BLaER1 (cell line): ENCODE measurements at regions not wholly inside any gene's neighbourhood (a gene's known extent, or its start where the extent isn't known, plus 50 kb on each side); places are given as distances from the start of the nearest gene placed in this dataset.

ENCODE experiments used
- H3K27ac ChIP-seq: shearing (Covaris generic); formaldehyde crosslinking; 2 replicates; pipeline ENCODE4 v1.8.1; 2022
- H3K27me3 ChIP-seq: shearing (Covaris generic); formaldehyde crosslinking; 2 replicates; pipeline ENCODE4 v1.8.1; 2022
- H3K36me3 ChIP-seq: shearing (Covaris generic); formaldehyde crosslinking; 2 replicates; pipeline ENCODE4 v1.8.1; 2022
- H3K4me1 ChIP-seq: shearing (Covaris generic); formaldehyde crosslinking; 2 replicates; pipeline ENCODE4 v1.8.1; 2022
- H3K4me2 ChIP-seq: shearing (Covaris generic); formaldehyde crosslinking; 2 replicates; pipeline ENCODE4 v1.8.1; 2022
- H3K4me3 ChIP-seq: shearing (Covaris generic); formaldehyde crosslinking; 2 replicates; pipeline ENCODE4 v1.8.1; 2022
- H3K9ac ChIP-seq: shearing (Covaris generic); formaldehyde crosslinking; 2 replicates; pipeline ENCODE4 v1.8.1; 2022
- H3K9me3 ChIP-seq: shearing (Covaris generic); formaldehyde crosslinking; 2 replicates; pipeline ENCODE4 v1.8.1; 2022
- H4K20me1 ChIP-seq: shearing (Covaris generic); formaldehyde crosslinking; 2 replicates; pipeline ENCODE4 v1.8.1; 2022
- Cebpa-rat ChIP-seq: shearing (Covaris generic); IDR thresholded peaks from 2 replicates; pipeline ENCODE4 v1.8.1; 2022

DNA sequence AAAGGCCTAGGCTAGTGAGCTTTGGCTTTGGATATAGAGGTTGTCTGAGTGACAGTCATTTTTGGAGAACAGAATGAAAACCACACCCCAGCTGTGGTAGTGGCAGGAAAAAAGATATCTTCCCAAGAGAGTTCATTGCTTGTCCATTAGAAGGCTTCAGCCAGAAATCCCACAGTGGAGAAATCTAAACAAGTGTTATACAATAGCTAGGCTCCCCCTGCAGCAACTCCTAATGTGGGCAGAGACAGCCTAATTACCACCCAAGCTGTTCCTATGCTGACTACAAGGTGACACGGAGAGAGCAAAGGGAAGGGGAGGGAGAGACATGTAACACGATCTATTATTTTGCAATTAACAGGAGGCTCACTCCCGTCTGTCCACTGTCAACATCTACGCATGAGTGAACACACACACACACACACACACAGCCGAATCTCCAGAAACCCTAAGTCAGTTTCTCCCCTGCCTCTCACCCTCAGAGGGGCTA, 147.5 kb upstream of the TCF21 start:
- Histone ChIP-seq H3K36me3 (no peaks in the 10 kb centered on the region), H3K4me2 (peak overlapping the region; percentile 51), H3K4me3 (no peak overlapping the region), H3K4me1 (peaks cover 14% of the 10 kb centered on the region), H3K9me3 (no peaks in the 10 kb centered on the region), H3K9ac (no peak overlapping the region), H3K27me3 (no peaks in the 10 kb centered on the region), H3K27ac (no peak overlapping the region), H4K20me1 (no peaks in the 10 kb centered on the region)
- TF ChIP-seq Cebpa-rat: no peak

DNA sequence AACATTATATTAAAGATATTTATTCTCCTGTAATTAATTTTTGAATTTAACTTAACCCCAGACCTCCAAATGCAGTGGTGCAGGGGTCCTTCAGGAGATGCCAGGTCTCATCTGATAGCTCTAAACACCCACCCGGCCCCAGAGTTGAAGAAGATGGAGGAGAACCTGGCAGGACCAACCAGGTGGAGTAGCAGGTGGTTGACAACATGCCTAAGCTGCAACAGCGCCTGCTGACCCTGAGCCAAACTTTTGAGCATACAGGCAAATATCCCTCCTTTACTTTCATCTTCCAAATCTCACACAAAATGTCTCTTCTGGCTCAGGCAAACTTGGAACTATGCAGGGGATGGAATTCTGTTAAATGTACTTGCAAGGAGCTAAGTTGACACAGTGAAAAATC, 145.3 kb upstream of the TCF21 start:
- H3K27ac ChIP-seq: no peak overlapping the region
- no peak overlapping the region for H3K4me2 ChIP-seq
- H3K36me3 ChIP-seq: no peaks in the 10 kb centered on the region
- no peak overlapping the region for H3K9ac ChIP-seq
- peaks cover 14% of the 10 kb centered on the region for H3K4me1 ChIP-seq
- H3K9me3 ChIP-seq: no peaks in the 10 kb centered on the region
- no peaks in the 10 kb centered on the region for H4K20me1 ChIP-seq
- no peak for TF ChIP-seq Cebpa-rat
- H3K27me3 ChIP-seq: no peaks in the 10 kb centered on the region
- H3K4me3 ChIP-seq: no peak overlapping the region

DNA sequence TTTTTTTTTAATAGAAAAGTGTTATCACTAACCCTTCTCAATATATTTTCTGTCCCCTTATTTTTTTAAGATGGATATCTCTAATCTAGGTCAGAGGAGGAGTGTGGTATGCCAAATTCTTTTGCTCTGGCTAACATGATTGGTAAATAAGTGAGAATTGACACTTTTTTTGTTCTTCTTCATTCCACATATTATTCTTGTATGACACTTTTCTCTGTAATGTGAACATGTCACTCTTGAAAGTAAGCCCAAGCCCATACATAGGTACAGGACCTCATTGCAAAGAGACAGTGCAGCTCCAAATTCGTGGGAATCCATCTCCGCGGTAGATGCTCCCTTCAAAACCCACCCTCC, 142.5 kb upstream of the TCF21 start:
- Histone ChIP-seq H3K4me2 (no peak overlapping the region), H3K36me3 (no peaks in the 10 kb centered on the region), H3K4me1 (peaks cover 4% of the 10 kb centered on the region), H3K27me3 (no peaks in the 10 kb centered on the region), H3K9me3 (no peaks in the 10 kb centered on the region), H3K4me3 (no peak overlapping the region), H4K20me1 (no peaks in the 10 kb centered on the region), H3K9ac (no peak overlapping the region), H3K27ac (no peak overlapping the region)
- no peak for TF ChIP-seq Cebpa-rat

DNA sequence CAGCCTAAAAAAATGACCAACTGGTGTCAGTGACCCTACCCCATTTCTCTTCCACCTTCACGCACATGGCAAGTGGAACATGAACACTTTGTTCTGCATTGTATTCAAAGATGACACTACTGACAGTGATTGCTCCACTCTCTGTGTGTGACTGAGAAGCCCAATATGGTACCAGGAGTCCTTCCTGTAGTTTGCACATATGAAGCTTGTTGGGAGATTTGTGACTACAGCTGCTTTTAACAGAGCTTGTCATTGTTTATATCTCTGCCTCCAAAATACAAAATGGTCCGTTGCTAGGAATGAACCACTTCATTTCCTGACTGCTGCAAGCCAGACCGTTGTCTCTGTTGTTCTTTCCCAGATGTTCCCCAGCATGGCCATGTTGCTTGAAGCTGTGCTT, 140.3 kb upstream of the TCF21 start:
- no peak overlapping the region for H3K4me2 ChIP-seq
- no peaks in the 10 kb centered on the region for H3K27me3 ChIP-seq
- no peaks in the 10 kb centered on the region for H3K36me3 ChIP-seq
- H3K4me3 ChIP-seq: no peak overlapping the region
- H3K9ac ChIP-seq: no peak overlapping the region
- no peaks in the 10 kb centered on the region for H3K9me3 ChIP-seq
- no peak overlapping the region for H3K27ac ChIP-seq
- no peak for TF ChIP-seq Cebpa-rat
- no peaks in the 10 kb centered on the region for H4K20me1 ChIP-seq
- no peaks in the 10 kb centered on the region for H3K4me1 ChIP-seq

DNA sequence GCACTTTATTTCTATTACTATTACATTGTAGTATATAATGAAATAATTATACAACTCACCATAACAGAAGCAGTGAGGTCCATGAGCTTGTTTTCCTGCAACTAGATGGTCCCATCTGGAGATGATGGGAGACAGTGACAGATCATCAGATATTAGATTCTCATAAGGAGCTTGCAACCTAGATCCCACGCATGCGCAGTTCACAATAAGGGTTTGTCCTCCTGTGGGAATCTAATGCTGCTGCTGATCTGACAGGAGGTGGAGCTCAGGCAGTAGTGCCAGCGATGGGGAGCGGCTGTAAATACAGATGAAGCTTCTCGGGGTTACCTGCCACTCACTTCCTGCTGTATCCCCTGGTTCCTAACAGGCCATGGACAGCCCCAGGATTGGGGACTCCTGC, 139.5 kb upstream of the TCF21 start:
- Histone ChIP-seq H4K20me1 (no peaks in the 10 kb centered on the region), H3K4me1 (no peaks in the 10 kb centered on the region), H3K27ac (no peak overlapping the region), H3K9ac (no peak overlapping the region), H3K4me3 (no peak overlapping the region), H3K27me3 (no peaks in the 10 kb centered on the region), H3K36me3 (no peaks in the 10 kb centered on the region), H3K4me2 (no peak overlapping the region), H3K9me3 (no peaks in the 10 kb centered on the region)
- TF ChIP-seq Cebpa-rat: no peak

DNA sequence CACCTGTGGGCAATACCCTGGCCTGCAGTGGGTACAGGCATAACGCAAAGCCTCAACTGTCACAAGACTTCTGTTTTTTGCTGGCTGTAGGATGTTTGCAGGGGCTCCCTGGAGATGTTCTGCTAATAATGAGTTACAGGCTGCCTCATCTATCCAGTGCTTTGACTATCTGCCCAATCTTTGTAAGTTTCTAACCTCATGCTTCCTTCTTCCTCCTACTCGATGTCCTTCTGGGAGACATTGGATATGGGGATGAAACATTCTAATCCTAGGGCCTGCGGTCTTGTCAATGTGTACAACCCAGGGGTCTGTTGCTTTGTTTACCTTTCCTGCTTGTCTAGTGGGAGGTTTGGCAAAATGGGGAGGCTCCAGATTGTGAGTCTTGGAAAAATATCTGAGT, 136.8 kb upstream of the TCF21 start:
- Histone ChIP-seq H3K27ac (no peak overlapping the region), H4K20me1 (no peaks in the 10 kb centered on the region), H3K4me1 (no peaks in the 10 kb centered on the region), H3K36me3 (no peaks in the 10 kb centered on the region), H3K4me2 (no peak overlapping the region), H3K9ac (no peak overlapping the region), H3K9me3 (no peaks in the 10 kb centered on the region), H3K4me3 (no peak overlapping the region), H3K27me3 (no peaks in the 10 kb centered on the region)
- no peak for TF ChIP-seq Cebpa-rat

DNA sequence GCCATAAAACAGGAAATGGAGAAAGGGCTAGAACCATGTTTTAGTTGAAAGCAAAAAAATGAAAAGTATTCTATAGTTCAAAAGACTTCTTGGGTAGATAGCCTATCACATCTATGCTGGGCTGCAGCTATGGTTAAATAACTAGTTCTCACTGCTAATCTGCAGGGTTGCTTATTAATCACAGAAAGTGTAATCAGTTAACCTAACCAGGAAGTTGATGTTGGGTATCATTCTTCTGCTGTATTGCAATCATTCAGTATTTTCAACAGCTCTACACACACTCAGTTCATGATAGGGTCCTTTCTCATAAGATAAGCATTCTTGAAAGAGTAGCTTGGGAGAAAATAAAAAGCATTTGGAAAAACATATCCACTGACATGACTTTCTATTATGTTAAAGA, 135.2 kb upstream of the TCF21 start:
- Histone ChIP-seq H3K27me3 (no peaks in the 10 kb centered on the region), H3K4me1 (no peaks in the 10 kb centered on the region), H4K20me1 (no peaks in the 10 kb centered on the region), H3K27ac (no peak overlapping the region), H3K9me3 (no peaks in the 10 kb centered on the region), H3K36me3 (no peaks in the 10 kb centered on the region), H3K9ac (no peak overlapping the region), H3K4me2 (no peak overlapping the region), H3K4me3 (no peak overlapping the region)
- no peak for TF ChIP-seq Cebpa-rat

DNA sequence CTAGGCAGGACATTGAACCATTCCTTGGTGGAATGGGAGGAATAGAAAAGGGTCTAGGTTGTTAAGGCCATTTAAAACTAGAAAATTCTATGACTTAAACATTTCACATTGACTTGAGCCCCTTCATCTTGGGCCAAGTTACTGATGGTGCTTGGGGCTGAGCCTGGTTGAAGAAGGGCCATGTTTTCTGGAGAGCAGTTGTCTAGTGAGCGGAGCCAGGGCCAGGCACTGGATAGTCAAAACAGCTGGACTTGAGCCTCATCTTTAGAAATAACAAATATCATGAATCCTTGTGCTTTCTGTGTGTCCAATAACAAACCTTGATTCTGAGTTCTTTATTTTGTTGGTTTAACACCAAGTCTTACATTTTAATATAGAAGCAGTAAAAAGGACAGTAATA, 134.6 kb upstream of the TCF21 start:
- Histone ChIP-seq H3K27ac (no peak overlapping the region), H3K4me1 (no peaks in the 10 kb centered on the region), H3K27me3 (no peaks in the 10 kb centered on the region), H3K9me3 (no peaks in the 10 kb centered on the region), H4K20me1 (no peaks in the 10 kb centered on the region), H3K4me2 (no peak overlapping the region), H3K36me3 (no peaks in the 10 kb centered on the region), H3K9ac (no peak overlapping the region), H3K4me3 (no peak overlapping the region)
- no peak for TF ChIP-seq Cebpa-rat

DNA sequence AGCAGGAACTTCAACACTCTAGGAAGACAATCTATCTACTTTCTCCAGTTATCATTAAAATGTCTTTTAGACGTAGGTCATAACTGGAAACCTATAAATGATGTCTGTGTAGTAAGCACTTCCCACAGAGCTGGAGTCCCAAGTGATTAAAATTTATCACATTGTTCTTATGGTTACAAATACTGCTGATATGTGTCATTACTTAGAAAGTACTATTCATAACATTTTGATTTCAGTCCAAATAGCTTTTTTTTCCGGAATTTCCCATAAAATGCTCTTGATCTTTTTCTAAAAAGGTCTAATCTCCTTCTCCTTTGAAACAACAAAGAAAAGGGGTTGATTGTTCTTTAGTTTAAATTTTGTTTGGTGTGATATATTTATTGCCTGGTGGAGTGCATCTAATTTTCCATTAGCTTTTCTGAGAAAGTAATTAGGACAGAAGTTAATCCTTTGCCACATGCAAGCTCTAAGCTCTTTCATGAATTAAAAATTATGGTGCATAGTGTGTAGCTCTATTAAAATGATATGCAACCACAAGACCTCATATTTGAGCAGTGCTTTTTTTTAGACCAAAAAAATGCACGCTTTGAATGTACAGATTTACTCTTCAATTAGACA, 132.7 kb upstream of the TCF21 start:
- Histone ChIP-seq H3K36me3 (no peaks in the 10 kb centered on the region), H3K9me3 (no peaks in the 10 kb centered on the region), H3K27ac (no peak overlapping the region), H3K27me3 (no peaks in the 10 kb centered on the region), H3K4me2 (no peak overlapping the region), H3K4me1 (no peaks in the 10 kb centered on the region), H3K9ac (no peak overlapping the region), H4K20me1 (no peaks in the 10 kb centered on the region), H3K4me3 (no peak overlapping the region)
- TF ChIP-seq Cebpa-rat: no peak

DNA sequence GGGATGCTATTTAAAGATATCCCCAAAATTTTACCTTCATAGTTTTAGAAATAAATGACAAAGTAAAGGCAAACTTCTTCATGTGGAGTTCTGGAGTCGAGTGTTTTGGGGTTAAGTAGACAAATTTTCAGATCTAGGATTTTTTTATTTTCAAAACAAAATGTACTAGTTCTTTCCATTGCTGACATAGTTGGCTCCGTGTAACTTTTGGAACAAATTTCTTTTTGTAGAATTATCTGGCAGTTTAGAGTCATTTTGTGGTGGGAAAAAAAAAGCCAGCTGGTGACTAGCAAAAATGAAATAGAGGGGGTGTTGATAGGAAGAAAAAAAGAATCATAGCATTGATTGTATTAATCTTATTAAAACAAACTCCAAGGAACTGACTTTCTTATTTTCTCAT, 131.6 kb upstream of the TCF21 start:
- H3K27ac ChIP-seq: no peak overlapping the region
- no peak overlapping the region for H3K4me3 ChIP-seq
- H3K9ac ChIP-seq: no peak overlapping the region
- no peaks in the 10 kb centered on the region for H3K9me3 ChIP-seq
- H3K36me3 ChIP-seq: no peaks in the 10 kb centered on the region
- H3K4me2 ChIP-seq: no peak overlapping the region
- H4K20me1 ChIP-seq: no peaks in the 10 kb centered on the region
- H3K4me1 ChIP-seq: no peaks in the 10 kb centered on the region
- H3K27me3 ChIP-seq: no peaks in the 10 kb centered on the region
- TF ChIP-seq Cebpa-rat: no peak

DNA sequence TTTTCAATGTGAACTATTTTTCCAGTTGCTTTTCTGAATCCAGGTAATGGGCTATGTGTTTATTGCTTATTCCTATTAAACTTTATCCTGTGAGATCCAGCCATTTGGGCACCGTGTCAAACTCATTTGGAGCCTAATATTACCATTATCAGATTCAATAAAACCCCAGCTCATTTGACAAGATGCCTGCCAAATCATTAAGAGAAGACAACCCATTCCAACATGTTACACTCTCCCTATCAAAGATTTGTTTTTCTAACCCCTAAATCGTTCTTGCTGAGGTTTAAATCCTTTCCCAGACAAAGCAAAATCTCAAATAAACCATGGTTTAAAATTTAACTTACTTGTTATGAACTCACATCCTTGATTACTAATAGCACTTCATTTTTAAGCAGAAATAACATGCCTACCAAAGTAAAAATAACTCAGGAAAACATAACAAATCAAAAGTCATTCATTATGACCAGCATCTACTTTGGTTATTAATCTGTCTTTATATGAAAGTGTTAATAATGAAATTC, 130.0 kb upstream of the TCF21 start:
- Histone ChIP-seq H3K4me3 (no peak overlapping the region), H3K4me1 (no peaks in the 10 kb centered on the region), H3K9ac (no peak overlapping the region), H3K4me2 (no peak overlapping the region), H3K9me3 (no peaks in the 10 kb centered on the region), H4K20me1 (no peaks in the 10 kb centered on the region), H3K36me3 (no peaks in the 10 kb centered on the region), H3K27ac (no peak overlapping the region), H3K27me3 (no peaks in the 10 kb centered on the region)
- no peak for TF ChIP-seq Cebpa-rat
